Panc1 (cell line): ENCODE measurements at regions not wholly inside any gene's neighbourhood (a gene's known extent, or its start where the extent isn't known, plus 50 kb on each side); places are given as distances from the start of the nearest gene placed in this dataset.

Experiments
- CTCF ChIP-seq: fragments of 450-650 bp; IDR thresholded peaks from 2 replicates; pipeline ENCODE4 v1.5.1; 2017; ENCODE audit warnings: mild to moderate bottlenecking
- POLR2AphosphoS5 ChIP-seq: IDR thresholded peaks from 2 replicates; pipeline ENCODE4 v1.6.1; 2012; ENCODE audit warnings: mild to moderate bottlenecking, low read depth, low read length, moderate library complexity

- TF ChIP-seq CTCF = no peak
- no peak for TF ChIP-seq POLR2AphosphoS5
These were observed 93.2 kb upstream of the CSNK1A1L start for GRCh38 chr13:37198629-37199028.
